ENCODE measurements at regions not wholly inside any gene's neighbourhood (a gene's known extent, or its start where the extent isn't known, plus 50 kb on each side); places are given as distances from the start of the nearest gene placed in this dataset.
"Not testable (repeated sequence)": the region's sequence is repeated elsewhere in the genome, so short reads cannot be mapped to it uniquely, and the experiment has no call there.

DNA sequence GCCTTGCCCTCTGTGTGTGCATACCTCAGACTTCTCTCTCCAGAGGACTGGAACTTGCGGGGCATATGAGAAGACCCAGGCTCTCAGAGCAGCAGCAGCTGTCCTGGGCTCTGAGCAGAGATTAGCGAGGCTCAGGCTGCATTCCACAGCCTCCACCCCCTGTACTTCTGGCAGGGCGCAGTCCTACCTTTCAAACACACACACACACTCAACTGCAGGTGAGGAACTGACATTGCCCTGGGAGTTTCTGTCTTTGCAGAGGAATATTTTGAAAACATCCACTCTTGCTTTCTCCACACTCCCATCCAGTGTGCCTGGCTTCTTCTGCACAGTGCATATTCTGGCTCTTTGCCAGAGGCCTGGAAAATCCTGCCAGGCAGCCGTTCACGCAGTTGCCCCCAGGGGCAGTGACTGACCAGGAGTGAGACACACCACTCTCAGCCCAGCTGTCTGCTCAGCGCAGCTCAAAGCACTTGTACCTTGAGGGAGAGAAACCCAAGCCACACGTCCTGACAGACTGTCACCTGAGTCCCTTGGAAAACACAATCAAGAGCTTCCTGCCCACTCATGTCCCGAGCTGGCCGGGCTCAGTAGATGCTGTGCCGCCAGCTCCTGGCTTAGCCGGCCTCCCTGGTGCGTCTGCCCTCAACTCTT lies 460.8 kb downstream of the RNF144A start:
- TF ChIP-seq POLR2A (IDR thresholded peaks at IDR 0.05), result no peak
- TF ChIP-seq, protein P1, sequence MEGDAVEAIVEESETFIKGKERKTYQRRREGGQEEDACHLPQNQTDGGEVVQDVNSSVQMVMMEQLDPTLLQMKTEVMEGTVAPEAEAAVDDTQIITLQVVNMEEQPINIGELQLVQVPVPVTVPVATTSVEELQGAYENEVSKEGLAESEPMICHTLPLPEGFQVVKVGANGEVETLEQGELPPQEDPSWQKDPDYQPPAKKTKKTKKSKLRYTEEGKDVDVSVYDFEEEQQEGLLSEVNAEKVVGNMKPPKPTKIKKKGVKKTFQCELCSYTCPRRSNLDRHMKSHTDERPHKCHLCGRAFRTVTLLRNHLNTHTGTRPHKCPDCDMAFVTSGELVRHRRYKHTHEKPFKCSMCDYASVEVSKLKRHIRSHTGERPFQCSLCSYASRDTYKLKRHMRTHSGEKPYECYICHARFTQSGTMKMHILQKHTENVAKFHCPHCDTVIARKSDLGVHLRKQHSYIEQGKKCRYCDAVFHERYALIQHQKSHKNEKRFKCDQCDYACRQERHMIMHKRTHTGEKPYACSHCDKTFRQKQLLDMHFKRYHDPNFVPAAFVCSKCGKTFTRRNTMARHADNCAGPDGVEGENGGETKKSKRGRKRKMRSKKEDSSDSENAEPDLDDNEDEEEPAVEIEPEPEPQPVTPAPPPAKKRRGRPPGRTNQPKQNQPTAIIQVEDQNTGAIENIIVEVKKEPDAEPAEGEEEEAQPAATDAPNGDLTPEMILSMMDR (IDR thresholded peaks at IDR 0.05), result peak in 3 of 12 donors; percentile 19 to 20 (median 19)
- H3K4me1 ChIP-seq, result peaks cover 0 to 7% (median 0%) of the 10 kb centered on the region in 12 donors
- ATAC-seq (peak; percentile 40 to 71 (median 54)), DNase-seq (peak; percentile 22 to 66 (median 35))
- 34 to 40% (median 35%) methylated on average over 12 of the region's 12 CpGs for WGBS, 4 donors
- H3K4me3 ChIP-seq, result no peak overlapping the region
- intact Hi-C loops (cut with DNase I), result no loop called here
- H3K27me3 ChIP-seq, result no peaks in the 10 kb centered on the region
- no peaks in the 10 kb centered on the region for H3K9me3 ChIP-seq
- H3K27ac ChIP-seq, result no peak overlapping the region
- H3K36me3 ChIP-seq, result no peaks in the 10 kb centered on the region

DNA sequence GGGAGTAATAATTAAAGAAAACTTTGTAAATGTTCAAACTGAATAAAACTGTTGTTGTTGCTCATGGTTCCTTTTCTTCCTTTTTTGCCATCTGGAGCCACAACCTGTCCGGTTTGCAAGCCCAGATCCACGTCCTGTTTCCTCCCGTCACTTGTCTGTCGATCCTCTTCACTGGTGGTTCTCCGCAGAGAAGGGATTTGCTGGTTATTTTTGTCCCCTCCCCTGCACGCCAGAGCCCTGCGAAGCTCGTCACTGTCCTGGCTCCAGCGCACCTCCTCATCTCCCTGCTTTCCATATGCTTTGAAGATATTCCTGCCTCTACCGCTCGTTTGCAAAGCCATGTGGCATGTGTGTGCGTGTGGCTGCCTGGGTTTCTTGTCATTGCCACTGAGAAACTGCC lies 461.4 kb downstream of the RNF144A start:
- H3K9me3 ChIP-seq, result no peaks in the 10 kb centered on the region
- H3K4me1 ChIP-seq, result peaks cover 0 to 7% (median 0%) of the 10 kb centered on the region in 12 donors
- no peak for ATAC-seq
- no peak for TF ChIP-seq POLR2A (IDR thresholded peaks at IDR 0.05)
- TF ChIP-seq, protein P1 (IDR thresholded peaks at IDR 0.05), result no peak
- H3K27me3 ChIP-seq, result no peaks in the 10 kb centered on the region
- 56 to 76% (median 61%) methylated on average over 12 of the region's 12 CpGs for WGBS, 4 donors
- H3K27ac ChIP-seq, result no peak overlapping the region
- no peak for DNase-seq
- intact Hi-C loops (cut with DNase I), result no loop called here
- no peak overlapping the region for H3K4me3 ChIP-seq
- H3K36me3 ChIP-seq, result no peaks in the 10 kb centered on the region

DNA sequence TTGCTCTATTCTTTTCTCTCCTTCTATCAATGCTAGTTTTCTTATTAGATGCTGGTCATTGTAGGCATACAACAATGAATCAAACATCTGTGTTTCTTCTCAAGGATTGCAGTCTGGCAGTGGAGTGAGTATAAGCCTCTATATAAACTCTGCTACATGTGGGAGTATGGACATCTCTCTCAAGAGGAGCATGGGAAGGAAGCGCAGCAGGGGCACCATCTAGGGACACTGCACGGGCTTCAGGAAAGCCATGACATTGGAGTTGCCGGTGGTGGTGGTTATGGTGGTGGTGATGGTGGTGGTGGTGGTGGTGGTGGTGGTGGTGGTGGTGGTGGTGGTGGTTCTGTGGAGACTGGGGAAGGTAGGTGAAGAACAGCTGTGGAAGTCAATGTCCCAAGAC lies 462.6 kb downstream of the RNF144A start:
- 83 to 96% (median 91%) methylated on average over 3 of the region's 3 CpGs for WGBS, 4 donors
- Histone ChIP-seq H3K4me3 (no peak overlapping the region), H3K36me3 (no peaks in the 10 kb centered on the region), H3K27me3 (no peaks in the 10 kb centered on the region), H3K27ac (no peak overlapping the region), H3K9me3 (no peaks in the 10 kb centered on the region), H3K4me1 (peaks cover 0 to 7% (median 0%) of the 10 kb centered on the region in 12 donors)
- TF ChIP-seq, protein P1 (IDR thresholded peaks at IDR 0.05), result no peak
- TF ChIP-seq POLR2A (IDR thresholded peaks at IDR 0.05), result no peak
- no peak for ATAC-seq
- intact Hi-C loops (cut with DNase I), result no loop called here
- no peak for DNase-seq

DNA sequence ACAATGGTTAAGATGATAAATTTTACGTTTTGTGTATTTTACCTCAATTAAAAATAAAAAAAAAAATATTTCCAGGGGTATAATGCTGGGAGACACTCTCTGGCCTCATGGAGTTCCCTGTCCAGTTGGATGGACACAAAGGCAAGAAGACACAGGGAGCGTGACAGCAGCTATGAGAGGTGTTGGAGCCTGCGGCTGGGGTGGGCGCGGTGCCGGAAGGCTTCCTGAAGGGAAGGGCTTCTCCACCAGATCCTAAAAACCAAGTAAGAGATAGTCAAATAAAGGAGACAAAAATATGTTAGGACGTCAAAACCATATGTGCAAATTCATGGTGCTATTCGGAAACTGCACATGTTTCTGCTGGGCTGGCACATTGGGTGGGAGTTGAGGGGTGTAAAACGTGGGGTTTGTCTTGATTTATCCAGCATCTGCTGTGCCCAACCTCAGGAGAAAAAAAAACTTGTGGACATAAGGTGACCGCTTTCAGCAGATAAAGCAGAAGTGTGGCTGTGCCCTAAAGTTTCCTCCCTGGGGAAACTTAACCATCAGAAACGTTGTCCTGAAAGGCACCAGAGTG lies 467.6 kb downstream of the RNF144A start:
- Histone ChIP-seq H3K36me3 (no peaks in the 10 kb centered on the region), H3K9me3 (no peaks in the 10 kb centered on the region), H3K27ac (no peak overlapping the region), H3K27me3 (no peaks in the 10 kb centered on the region), H3K4me3 (no peak overlapping the region), H3K4me1 (no peaks in the 10 kb centered on the region)
- no peak for TF ChIP-seq POLR2A (IDR thresholded peaks at IDR 0.05)
- TF ChIP-seq, protein P1 (IDR thresholded peaks at IDR 0.05), result no peak
- intact Hi-C loops (cut with DNase I), result no loop called here
- no peak for ATAC-seq
- WGBS, 4 donors, result 83 to 88% (median 84%) methylated on average over 11 of the region's 11 CpGs
- no peak for DNase-seq

DNA sequence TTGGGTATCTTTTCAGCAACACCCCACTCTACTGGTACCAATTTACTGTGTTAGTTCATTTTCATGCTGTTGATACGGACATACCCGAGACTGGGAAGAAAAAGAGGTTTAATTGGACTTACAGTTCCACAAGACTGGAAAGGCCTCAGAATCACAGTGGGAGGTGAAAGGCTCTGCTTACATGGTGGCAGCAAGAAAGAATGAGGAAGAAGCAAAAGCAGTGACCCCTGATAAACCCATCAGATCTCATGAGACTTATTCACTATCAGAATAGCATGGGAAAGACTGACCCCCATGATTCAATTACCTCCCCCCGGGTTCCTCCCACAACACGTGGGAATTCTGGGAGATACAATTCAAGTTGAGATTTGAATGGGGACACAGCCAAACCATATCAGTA lies 473.1 kb downstream of the RNF144A start:
- H3K27me3 ChIP-seq; H3K9me3 ChIP-seq; DNase-seq; ATAC-seq; H3K27ac ChIP-seq; intact Hi-C loops (cut with DNase I); H3K4me3 ChIP-seq; H3K36me3 ChIP-seq; H3K4me1 ChIP-seq: not testable (repeated sequence)
- WGBS, 4 donors, result 78 to 84% (median 81%) methylated on average over 4 of the region's 4 CpGs

All from heart left ventricle (tissue), 16 donors.